ENCODE measurements at regions not wholly inside any gene's neighbourhood (a gene's known extent, or its start where the extent isn't known, plus 50 kb on each side); places are given as distances from the start of the nearest gene placed in this dataset.
"Not testable (repeated sequence)": the region's sequence is repeated elsewhere in the genome, so short reads cannot be mapped to it uniquely, and the experiment has no call there.

DNA sequence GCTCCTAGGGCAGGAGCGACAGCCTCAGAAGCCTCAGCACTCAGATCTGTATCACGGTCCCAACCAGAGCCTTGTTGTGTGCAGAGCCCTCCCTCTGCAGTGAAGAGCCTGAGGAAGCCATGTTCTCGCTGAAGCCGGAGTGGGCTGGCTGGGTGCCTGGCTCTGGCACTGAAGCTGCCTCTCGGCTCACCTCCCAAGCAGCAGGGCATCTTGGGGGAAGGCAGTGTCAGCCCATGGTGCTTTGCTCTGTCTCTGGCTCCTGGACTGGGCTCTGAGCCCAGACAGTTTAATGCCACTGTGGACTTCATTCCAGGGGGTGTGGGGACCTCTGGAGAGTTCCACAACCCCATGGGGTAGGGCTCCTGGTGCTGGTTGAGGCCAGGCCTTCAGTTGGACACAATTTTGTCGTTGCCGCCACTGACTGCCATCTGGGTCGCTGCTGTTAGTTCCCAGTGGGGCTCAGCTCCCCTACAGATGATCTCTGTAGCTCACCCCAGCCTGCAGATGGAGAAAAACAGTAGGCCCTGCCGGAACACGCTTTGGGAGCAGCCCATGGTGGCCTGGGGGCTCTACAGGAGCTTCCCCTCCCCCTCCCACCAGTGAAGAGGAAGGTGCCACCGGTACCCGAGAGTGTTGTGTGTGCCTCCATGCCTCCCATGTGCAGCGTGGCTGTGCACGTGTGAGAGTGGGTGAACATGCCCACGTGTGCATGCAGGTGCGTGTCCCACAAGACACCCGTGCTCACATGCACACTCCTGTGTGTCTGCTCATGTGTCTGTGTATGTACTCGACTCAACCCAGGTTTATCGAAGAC, 86.5 kb upstream of the B3GAT1 start:
- no peak for DNase-seq (ENCODE audit: low spot score)

DNA sequence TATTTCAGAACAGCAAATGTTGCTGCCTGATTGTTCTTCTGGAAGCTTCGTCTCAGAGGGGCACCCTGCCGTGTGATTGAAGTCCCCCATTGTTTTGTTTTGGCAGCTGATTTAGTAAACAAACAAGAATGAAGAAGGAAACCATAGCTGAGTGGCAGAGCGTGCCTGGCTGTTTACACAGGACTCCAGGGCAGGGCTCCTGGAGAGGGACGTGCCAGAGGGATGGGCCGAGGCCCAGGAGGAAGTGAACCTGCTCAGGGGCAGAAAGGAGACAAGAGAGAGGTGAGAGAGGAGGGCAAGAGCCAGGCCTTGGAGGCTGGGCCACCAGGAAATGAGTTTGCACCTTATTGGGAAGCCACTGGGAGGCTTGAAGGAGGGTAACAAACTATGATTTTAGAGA, 85.5 kb upstream of the B3GAT1 start:
- DNase-seq (ENCODE audit: low spot score) = no peak

DNA sequence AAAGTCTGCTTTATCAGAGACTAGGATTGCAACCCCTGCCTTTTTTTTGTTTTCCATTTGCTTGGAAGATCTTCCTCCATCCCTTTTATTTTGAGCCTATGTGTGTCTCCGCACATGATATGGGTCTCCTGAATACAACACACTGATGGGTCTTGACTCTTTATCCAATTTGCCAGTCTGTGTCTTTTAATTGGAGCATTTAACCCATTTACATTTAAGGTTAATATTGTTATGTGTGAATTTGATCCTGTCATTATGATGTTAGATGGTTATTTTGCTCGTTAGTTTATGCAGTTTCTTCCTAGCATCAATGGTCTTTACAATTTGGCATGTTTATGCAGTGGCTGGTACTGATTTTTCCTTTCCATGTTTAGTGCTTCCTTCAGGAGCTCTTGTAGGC, 84.0 kb upstream of the B3GAT1 start:
- DNase-seq (ENCODE audit: low spot score) = not testable (repeated sequence)

DNA sequence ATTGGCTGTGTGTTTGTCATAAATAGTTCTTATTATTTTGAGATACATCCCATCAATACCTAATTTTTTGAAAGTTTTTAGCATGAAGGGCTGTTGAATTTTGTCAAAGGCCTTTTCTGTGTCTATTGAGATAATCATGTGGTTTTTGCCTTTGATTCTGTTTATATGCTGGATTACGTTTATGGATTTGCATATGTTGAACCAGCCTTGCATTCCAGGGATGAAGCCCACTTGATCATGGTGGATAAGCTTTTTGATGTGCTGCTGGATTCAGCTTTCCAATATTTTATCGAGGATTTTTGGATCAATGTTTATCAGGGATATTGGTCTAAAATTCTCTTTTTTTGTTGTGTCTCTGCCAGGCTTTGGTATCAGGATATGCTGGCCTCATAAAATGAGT, 82.4 kb upstream of the B3GAT1 start:
- not testable (repeated sequence) for DNase-seq (ENCODE audit: low spot score)

DNA sequence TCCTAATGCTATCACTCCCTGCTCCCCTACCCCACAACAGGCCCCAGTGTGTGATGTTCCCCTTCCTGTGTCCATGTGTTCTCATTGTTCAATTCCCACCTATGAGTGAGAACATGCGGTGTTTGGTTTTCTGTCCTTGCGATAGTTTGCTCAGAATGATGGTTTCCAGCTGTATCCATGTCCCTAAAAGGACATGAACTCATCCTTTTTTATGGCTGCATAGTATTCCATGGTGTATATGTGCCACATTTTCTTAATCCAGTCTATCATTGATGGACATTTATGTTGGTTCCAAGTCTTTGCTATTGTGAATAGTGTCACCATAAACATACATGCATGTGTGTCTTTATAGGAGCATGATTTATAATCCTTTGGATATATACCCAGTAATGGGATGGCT, 80.4 kb upstream of the B3GAT1 start:
- DNase-seq (ENCODE audit: low spot score) = not testable (repeated sequence)

DNA sequence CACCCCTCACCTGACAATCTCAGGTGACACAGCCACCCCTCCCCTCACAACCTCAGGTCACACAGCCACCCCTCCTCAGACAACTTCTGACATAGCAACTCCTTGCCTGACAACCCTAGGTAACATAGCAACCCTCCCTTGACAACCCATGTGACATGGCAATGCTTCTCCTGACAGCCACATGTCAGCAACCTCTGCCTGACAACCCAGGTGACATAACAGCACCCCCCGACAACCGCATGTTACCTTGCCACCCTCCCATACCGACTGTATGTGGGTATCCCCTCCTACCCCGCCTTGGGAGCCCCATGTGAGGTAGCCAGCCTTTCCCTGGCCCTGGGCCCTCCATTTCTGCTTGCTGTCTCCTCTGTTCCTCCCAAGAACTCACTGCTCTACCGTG, 77.7 kb upstream of the B3GAT1 start:
- DNase-seq (ENCODE audit: low spot score) = no peak

DNA sequence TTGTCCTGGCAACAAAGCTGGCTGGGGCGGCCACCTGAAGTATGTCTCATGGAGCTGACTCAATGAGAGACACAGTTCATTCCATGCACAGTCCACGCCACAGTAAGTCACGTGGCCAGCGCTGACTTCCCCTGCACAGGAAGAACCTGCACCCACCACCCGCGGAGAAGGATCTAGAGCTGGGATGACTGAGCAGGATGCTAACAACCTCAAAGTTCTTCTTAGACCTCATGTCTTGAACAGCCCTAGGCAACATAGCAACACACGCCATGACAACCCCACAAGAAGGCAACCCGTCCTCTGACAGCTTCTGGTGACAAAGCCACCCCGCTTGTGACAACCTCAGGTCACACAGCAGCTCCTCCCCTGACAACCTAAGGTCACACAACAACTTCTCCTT, 76.9 kb upstream of the B3GAT1 start:
- DNase-seq (ENCODE audit: low spot score) = no peak

DNA sequence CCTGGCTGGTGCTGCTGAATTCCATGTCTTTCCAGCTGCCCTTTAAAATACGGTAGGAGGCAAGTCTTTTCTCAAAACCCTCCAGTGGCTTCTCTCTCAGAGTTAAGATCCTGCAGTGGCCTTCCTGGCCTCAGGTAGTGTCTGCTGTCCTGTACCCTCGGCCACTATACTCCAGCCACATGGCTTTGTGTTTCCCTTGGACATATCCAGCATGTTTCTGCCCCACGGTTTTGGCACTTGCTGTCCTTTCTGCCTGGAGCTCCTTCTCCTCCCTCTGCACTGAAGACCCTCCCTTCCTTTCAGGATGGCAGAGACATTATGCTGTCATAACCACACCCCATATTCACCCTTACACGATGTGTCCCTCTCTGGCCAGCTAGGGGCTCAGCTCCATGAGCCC, 76.5 kb upstream of the B3GAT1 start:
- no peak for DNase-seq (ENCODE audit: low spot score)

DNA sequence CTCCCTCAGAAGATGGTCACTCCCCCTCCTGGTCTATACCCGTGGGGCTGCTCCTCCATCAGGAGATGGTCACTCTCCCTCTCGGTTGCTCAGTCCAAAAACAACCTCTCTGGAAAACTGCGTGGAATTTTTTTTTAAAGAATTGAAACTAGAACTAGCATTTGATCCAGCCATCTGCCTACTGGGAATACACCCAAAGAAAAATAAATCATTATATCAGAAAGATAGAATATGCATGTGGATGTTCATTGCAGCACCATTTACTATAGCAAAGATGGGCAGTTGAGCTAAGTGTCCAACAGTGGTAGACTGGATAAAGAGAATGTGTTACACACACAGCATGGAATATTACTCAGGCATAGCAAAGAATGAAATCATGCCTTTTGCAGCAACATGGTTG, 75.7 kb upstream of the B3GAT1 start:
- DNase-seq (ENCODE audit: low spot score) = no peak

DNA sequence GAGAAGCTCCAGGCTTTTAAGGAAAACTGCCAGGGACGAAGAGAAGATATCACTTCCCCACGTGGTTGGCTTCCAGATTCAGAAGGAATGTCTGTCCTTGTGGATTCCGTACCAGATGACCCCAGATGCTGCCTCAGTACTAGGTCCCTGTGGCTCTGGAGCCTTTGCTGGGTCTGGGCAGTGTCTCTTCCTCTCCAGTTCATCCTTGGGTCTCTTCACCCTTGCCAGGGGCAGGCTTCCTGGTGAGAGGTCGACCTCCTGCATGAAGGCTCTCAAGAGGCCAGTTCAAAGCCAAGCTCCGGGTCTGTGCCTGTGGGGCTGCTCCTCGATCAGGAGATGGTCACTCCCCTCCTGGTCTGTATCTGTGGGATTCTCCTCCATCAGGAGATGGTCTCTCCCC, 74.7 kb upstream of the B3GAT1 start:
- DNase-seq (ENCODE audit: low spot score) = peak; percentile 48

DNA sequence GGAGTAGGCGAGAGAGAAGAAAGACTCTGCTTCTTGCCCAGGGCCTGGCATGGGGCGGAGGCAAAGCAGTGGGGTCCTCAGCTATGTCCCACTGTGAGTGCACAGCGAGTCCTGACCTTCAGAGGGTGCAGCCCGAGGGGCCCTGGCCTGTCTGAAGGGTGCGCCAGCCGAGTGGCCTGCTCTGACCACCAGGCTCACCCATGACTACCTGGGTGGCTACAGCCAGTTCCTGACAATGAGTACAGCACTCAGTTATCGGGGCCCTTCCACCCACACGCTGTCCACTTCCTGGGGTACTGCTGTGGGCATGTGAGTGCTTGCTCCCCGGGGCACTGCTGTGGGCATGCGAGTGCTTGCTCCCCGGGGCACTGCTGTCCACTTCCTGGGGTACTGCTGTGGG, 74.1 kb upstream of the B3GAT1 start:
- peak; percentile 44 for DNase-seq (ENCODE audit: low spot score)

DNA sequence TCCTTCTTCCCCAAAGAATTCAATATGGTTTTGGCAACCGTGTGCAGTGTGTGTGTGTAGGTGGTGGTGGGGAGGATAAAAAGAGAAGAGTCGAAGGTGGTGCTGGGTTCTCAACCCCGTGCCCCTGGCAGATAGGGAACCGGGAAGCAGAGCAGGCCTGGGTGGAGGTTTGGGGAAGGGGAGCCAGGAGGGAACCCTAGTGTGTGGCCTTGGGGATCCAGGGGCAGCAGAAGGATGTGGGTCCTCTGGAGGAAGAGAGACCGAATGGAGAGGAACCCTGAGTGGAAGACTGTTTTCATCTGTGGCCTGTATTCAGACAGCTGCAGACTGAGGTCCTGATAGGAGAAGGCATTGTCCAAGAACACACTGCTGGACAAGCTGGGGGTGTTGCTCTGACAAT, 73.3 kb upstream of the B3GAT1 start:
- DNase-seq (ENCODE audit: low spot score) = peak; percentile 34

DNA sequence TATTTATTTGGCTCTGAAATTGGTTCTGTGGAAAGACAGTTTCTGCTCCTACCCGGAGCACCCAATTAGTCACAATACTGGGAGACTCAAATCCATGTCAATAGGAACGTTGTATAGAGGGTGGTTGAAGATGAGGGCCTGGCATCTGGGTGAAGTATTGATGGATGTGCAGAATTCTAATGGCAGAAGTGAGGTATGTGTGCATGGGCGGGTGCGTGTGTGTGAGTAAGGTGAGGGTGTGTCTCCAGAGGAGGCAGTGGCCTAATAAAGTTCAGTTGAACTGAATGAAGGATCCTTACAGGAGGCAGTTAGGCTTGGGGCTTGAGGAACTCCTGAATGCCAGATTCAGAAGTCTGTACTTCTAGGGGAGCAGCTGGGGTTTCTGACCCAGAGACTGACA, 71.8 kb upstream of the B3GAT1 start:
- DNase-seq (ENCODE audit: low spot score) = peak; percentile 8

DNA sequence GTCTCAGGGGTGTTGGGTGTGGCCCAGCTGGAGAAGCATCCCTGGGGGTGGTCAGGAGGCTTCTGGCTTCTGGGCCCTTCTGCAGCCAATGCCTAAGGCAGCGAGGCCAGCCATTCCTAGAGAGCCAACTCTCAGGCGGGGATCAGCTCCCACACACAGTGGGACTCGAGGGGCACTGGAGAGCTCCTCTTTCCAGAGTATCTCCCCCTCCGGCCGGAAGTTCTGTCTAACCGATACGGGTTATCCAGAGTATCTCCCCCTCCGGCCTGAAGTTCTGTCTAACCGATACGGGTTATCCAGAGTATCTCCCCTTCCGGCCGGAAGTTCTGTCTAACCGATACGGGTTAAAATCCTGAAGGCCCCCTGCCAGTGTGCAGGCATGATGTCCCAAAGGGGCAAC, 71.2 kb upstream of the B3GAT1 start:
- peak; percentile 60 for DNase-seq (ENCODE audit: low spot score)

DNA sequence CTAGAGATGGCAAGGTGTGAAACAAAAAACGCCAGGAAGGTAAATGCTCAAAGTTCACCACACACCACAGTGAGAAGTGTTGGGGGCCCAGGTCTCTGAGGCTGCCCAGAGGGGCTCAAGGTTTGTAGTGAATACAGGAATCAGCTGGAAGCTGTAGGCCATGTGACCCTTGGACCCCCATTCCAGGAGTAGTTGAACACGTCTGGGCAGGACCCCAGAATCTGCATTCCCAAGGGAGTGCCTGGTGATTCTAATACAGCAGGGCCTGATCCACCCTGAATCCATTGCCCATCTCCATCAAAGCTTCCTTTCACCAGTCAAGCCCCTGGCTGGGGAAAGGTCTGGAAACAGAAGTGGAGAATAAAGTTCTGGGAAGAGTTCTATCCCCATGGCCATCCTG, 70.8 kb upstream of the B3GAT1 start:
- no peak for DNase-seq (ENCODE audit: low spot score)

DNA sequence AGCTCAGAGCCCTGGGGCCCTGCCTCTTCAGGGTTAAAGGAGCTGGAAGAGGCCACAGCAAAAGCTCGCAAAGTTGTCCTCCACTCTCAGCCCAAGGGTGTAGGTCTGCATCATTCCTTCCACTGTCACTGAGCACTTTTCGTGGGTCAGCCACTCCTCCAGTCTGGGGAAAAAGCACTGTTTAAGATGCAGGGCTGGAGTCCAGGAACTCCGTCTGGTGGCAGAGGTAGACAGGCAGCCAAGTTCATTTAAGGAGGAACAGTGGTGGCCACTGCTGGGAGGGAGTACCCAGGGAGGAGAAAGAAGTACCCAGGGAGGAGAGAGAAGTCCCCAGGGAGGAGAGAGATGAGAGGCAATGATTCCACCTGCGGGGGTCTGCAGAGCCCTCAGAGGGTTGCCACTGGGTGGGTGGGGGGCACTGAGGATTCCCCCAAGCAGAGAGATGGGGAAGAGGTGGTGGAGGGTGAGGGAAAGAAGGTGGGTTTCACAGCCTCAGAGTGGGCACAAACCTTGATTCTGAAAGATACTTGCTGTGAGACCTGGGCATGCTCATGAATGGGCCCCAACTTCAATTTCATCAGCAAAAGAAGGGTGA, 70.0 kb upstream of the B3GAT1 start:
- DNase-seq (ENCODE audit: low spot score) = peak; percentile 15

DNA sequence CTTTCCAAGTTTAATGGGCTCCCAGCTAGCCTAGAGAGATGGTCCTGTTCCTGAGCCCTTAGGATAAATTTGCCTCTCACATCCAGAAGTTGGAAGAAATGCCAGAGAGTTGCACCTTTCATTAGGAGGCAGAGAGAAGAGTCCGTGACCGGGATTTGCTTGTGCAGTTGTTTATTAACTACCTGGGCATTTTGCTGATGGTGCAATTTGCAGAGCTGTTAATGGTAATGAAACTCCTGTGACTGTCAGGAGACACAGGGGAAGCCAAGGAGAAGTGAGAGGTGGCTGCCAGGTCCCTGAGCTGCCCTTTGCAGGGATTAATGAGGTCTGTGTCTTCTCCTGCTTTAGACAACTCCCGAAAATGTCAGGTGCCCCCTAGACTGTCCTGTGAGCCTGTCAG, 69.1 kb upstream of the B3GAT1 start:
- no peak for DNase-seq (ENCODE audit: low spot score)

DNA sequence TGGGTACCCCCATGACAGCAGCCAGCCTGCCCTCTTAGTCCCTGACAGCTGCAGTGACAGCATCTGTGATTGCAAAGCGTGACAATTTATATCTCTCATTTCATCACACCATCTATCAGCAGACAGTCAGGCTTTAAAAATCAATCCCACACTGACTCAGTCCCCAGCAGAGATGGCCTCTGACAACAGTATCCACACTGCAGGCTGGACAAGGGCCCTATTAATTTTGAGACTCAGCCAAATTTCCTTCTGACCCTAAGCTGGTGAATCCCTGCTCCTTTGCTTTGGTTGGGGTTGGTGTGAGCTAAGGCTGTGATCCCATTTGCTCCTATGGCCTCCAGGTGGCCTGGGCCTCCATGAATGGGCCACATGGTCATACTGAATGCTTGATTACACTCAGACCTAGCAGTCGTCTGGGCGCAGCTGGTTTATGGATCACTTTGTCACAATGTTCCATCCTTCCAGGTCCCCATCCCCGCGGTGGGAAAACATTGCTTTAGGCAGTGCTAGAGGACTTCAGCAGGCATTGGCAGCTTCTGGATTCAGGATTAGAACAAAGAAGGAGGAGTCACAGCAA, 68.2 kb upstream of the B3GAT1 start:
- DNase-seq (ENCODE audit: low spot score) = peak; percentile 36

DNA sequence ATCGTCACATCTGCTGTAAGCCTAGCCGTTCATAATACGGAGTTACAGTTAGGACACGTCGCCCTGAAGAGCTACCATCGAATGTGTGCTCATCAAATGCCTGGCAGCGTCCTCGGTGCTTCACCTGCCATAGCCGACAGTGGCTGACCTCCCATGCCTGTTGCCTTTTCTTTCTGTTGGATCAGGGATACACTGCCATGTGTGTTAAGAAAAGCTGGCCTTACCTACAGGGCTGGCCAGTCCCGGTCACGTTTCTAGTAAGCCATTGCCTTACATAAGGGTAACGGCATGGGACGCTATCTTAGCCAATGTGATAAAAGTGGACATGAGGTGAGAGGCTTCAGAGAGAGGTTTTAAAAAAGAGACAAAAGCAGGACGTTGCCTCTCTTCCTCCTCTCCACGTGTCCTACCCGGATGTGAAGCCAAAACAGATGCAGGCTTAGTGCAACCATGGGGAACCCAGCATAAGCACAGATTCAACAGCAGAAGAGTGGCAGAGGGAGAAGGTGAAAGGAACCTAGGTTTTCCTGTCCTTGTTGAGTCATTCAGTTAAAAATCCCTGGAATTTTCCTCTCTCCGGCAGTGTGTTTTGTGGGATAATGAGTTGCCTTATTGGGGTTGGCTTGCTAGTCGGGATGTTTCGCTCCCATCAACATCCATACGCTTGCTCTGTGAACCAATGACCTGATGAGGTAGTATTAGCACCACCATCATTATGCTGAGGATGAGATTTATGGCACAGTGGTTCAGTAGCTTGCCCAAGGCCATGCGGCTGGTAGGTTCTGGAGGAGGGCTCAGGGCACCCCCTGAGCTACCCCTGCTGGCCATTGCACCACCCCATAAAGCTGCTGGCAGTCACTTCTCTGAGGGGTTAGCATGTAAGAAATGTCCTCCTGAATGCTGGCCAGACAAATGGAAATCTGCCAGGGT, 67.4 kb upstream of the B3GAT1 start:
- peak; percentile 18 for DNase-seq (ENCODE audit: low spot score)

DNA sequence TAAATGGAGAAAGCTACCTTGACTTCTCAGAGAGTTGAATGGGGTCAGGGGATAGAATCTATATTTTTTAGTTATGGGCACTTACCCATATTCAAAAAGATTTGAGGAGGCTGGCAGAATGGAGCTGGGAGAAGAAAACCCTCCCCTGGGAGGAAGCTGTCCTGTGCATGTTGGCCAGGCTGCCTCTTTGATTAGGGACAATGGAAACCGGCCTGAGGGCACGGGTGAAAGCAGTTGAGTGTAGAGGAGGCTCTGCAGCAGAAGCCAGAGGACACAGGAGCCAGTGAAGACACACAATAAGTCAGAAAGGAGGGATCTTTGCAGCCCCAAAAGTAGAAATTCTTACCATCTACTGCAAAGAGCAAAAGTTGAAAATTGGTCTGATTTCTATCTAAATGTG, 66.6 kb upstream of the B3GAT1 start:
- no peak for DNase-seq (ENCODE audit: low spot score)

DNA sequence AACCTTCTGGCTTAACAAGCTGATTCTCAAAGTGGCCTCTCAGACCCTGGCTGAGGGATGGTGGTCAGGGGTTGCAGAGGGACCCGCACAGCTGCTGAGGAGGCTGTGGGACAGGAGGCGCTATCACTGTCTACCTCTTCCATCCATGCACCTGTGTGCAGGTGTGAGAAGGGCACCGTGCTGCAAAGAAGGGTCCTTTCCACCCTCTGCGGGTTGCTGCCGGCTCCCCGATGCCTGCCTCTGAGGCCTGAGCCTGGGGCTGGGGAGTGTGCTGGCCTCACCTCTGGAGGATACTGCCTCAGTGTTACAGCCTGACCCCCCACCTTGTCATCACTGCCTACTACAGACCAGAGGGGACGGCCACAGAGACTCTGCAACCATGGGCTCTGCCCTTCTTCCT, 66.1 kb upstream of the B3GAT1 start:
- peak; percentile 4 for DNase-seq (ENCODE audit: low spot score)

DNA sequence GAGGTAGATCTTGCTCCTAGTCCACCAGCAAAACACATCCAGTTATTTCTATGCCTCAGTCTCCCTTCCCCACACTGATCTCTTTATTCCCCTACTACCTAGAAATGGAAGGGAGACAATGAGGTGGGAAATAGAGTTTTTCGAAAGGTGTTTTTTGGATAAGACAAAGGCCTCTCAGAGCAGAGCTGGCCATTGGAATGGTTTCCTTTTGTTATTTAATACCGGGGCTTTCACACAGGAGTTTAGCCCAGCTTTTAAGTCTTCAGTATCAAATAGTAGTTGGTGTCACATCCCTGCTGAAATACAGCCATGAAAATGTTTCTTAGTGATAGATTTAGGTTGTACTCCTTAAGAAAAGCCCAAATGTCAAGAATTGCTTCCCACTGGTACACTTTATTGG, 65.4 kb upstream of the B3GAT1 start:
- no peak for DNase-seq (ENCODE audit: low spot score)
